ENCODE measurements at regions not wholly inside any gene's neighbourhood (a gene's known extent, or its start where the extent isn't known, plus 50 kb on each side); places are given as distances from the start of the nearest gene placed in this dataset.

GRCh38 chr7:22676385-22676784 lies 50.6 kb upstream of the IL6 start:
- DNase-seq, result no peak

- DNase-seq, result no peak
Measured at GRCh38 chr7:22675917-22676343, 51.1 kb upstream of the IL6 start.

- DNase-seq, result no peak
Measured at GRCh38 chr7:22675421-22675820, 51.6 kb upstream of the IL6 start.

- DNase-seq, result no peak
Measured at GRCh38 chr7:22672846-22673680, 53.9 kb upstream of the IL6 start.

GRCh38 chr7:22671177-22671879 lies 55.7 kb upstream of the IL6 start:
- DNase-seq, result no peak

- DNase-seq, result no peak
Measured at GRCh38 chr7:22670422-22670815, 56.6 kb upstream of the IL6 start.

- no peak for DNase-seq
Measured at GRCh38 chr7:22669692-22670421, 57.1 kb upstream of the IL6 start.

GRCh38 chr7:22668971-22669401 lies 58.0 kb upstream of the IL6 start:
- DNase-seq, result no peak

- DNase-seq, result no peak
Measured at GRCh38 chr7:22667562-22668239, 59.3 kb upstream of the IL6 start.

- DNase-seq, result no peak
Measured at GRCh38 chr7:22667187-22667561, 59.8 kb upstream of the IL6 start.

- no peak for DNase-seq
Measured at GRCh38 chr7:22666732-22667131, 60.3 kb upstream of the IL6 start.

GRCh38 chr7:22665923-22666322 lies 61.1 kb upstream of the IL6 start:
- no peak for DNase-seq

- no peak for DNase-seq
Measured at GRCh38 chr7:22664988-22665798, 61.8 kb upstream of the IL6 start.

GRCh38 chr7:22663721-22664120 lies 63.3 kb upstream of the IL6 start:
- DNase-seq, result no peak

- no peak for DNase-seq
Measured at GRCh38 chr7:22663357-22663718, 63.7 kb upstream of the IL6 start.

- no peak for DNase-seq
Measured at GRCh38 chr7:22662556-22663356, 64.2 kb upstream of the IL6 start.

- no peak for DNase-seq
Measured at GRCh38 chr7:22662036-22662435, 65.0 kb upstream of the IL6 start.

- no peak for DNase-seq
Measured at GRCh38 chr7:22660732-22661131, 66.3 kb upstream of the IL6 start.

GRCh38 chr7:22660293-22660692 lies 66.7 kb upstream of the IL6 start:
- no peak for DNase-seq

- DNase-seq, result no peak
Measured at GRCh38 chr7:22659741-22660140, 67.3 kb upstream of the IL6 start.

GRCh38 chr7:22658031-22658430 lies 69.0 kb upstream of the IL6 start:
- DNase-seq, result no peak

Data from 8988T (cell line).